ENCODE measurements at regions not wholly inside any gene's neighbourhood (a gene's known extent, or its start where the extent isn't known, plus 50 kb on each side); places are given as distances from the start of the nearest gene placed in this dataset.

GRCh38 chr2:136238286-136239078, 120.5 kb upstream of the CXCR4 start:
- DNase-seq, result peak; percentile 66

GRCh38 chr2:136236019-136236418, 118.1 kb upstream of the CXCR4 start:
- no peak for DNase-seq

- no peak for DNase-seq
Observed at GRCh38 chr2:136235546-136235945, 117.6 kb upstream of the CXCR4 start.

GRCh38 chr2:136234261-136234660, 116.3 kb upstream of the CXCR4 start:
- no peak for DNase-seq

- no peak for DNase-seq
Observed at GRCh38 chr2:136233298-136233697, 115.3 kb upstream of the CXCR4 start.

- DNase-seq, result no peak
Observed at GRCh38 chr2:136232456-136233172, 114.7 kb upstream of the CXCR4 start.

GRCh38 chr2:136230464-136230863, 112.5 kb upstream of the CXCR4 start:
- no peak for DNase-seq

- DNase-seq, result no peak
Observed at GRCh38 chr2:136226903-136227302, 109.0 kb upstream of the CXCR4 start.

- peak; percentile 12 for DNase-seq
Observed at GRCh38 chr2:136225950-136226835, 108.2 kb upstream of the CXCR4 start.

- DNase-seq, result no peak
Observed at GRCh38 chr2:136223274-136223673, 105.3 kb upstream of the CXCR4 start.

GRCh38 chr2:136222862-136223261, 104.9 kb upstream of the CXCR4 start:
- DNase-seq, result no peak

GRCh38 chr2:136221026-136221425, 103.1 kb upstream of the CXCR4 start:
- no peak for DNase-seq

- no peak for DNase-seq
Observed at GRCh38 chr2:136219963-136220362, 102.0 kb upstream of the CXCR4 start.

GRCh38 chr2:136219341-136219740, 101.4 kb upstream of the CXCR4 start:
- no peak for DNase-seq

GRCh38 chr2:136217996-136218395, 100.0 kb upstream of the CXCR4 start:
- DNase-seq, result no peak

- no peak for DNase-seq
Observed at GRCh38 chr2:136215908-136216472, 98.0 kb upstream of the CXCR4 start.

GRCh38 chr2:136215449-136215848, 97.5 kb upstream of the CXCR4 start:
- DNase-seq, result no peak

GRCh38 chr2:136214307-136215200, 96.6 kb upstream of the CXCR4 start:
- DNase-seq, result no peak

GRCh38 chr2:136213836-136214235, 95.9 kb upstream of the CXCR4 start:
- no peak for DNase-seq

- peak; percentile 54 for DNase-seq
Observed at GRCh38 chr2:136212426-136213378, 94.8 kb upstream of the CXCR4 start.

GRCh38 chr2:136211701-136212100, 93.8 kb upstream of the CXCR4 start:
- no peak for DNase-seq
